IMR-90 (cell line): ENCODE measurements at regions not wholly inside any gene's neighbourhood (a gene's known extent, or its start where the extent isn't known, plus 50 kb on each side); places are given as distances from the start of the nearest gene placed in this dataset.

ENCODE experiments used
- ATAC-seq: fragments of 200-7000 bp; cut with Tn5 transposase; 2 replicates; pipeline ENCODE4 v1.9.1; 2020; ENCODE audit warnings: low read depth, mild to moderate bottlenecking, moderate library complexity
- BruUV-seq: library from RNA; stranded (reverse); fragments of 400-500 nt; replicated peaks from 2 replicates; lab custom pipeline; 2021; lab: Mats Ljungman, UMichigan
- CTCF ChIA-PET: fragments of 300-600 bp; formaldehyde crosslinking; extraction: SDS; loops from one replicate; lab custom pipeline; 2021; ENCODE audit warnings: antibody characterized with exemption; lab: Yijun Ruan, JAX
- POLR2A ChIA-PET: fragments of 300-600 bp; sonication (Branson Sonifier 250); formaldehyde crosslinking; loops from one replicate; lab custom pipeline; 2022; ENCODE audit warnings: antibody characterized with exemption; ENCODE audit not compliant: unreplicated experiment; lab: Charles Lee
- DNase-seq: peaks from one replicate; pipeline ENCODE4 v3.0.0; 2013
- H2AFZ ChIP-seq: replicated peaks from 2 replicates; pipeline ENCODE3; 2013; ENCODE audit warnings: low read length, mild to moderate bottlenecking; ENCODE audit not compliant: poor library complexity
- H2AK5ac ChIP-seq: 2 replicates; pipeline ENCODE4 v1.6.1; 2013; ENCODE audit warnings: low read depth, low read length, inconsistent platforms
- H2AK9ac ChIP-seq: replicated peaks from 2 replicates; pipeline ENCODE3; 2013; ENCODE audit warnings: mild to moderate bottlenecking, low read depth, low read length, moderate library complexity; ENCODE audit not compliant: poor library complexity
- H2BK120ac ChIP-seq: 2 replicates; pipeline ENCODE4 v1.6.1; 2013; ENCODE audit warnings: low read depth, low read length, inconsistent platforms
- H2BK15ac ChIP-seq: 3 replicates; pipeline ENCODE4 v1.6.1; 2013; ENCODE audit warnings: low read depth, low read length, inconsistent platforms
- H2BK20ac ChIP-seq: 2 replicates; pipeline ENCODE4 v1.6.1; 2013; ENCODE audit warnings: low read depth, mild to moderate bottlenecking, inconsistent platforms, low read length, moderate library complexity
- H2BK5ac ChIP-seq: 2 replicates; pipeline ENCODE4 v1.6.1; 2013; ENCODE audit warnings: mild to moderate bottlenecking, low read depth, low read length, inconsistent platforms; ENCODE audit not compliant: poor library complexity, severe bottlenecking
- H3K14ac ChIP-seq: replicated peaks from 2 replicates; pipeline ENCODE4 v1.6.1; 2013; ENCODE audit warnings: low read depth, low read length, inconsistent platforms
- H3K18ac ChIP-seq: 2 replicates; pipeline ENCODE4 v1.6.1; 2013; ENCODE audit warnings: low read depth, low read length, control low read depth
- H3K23ac ChIP-seq: 2 replicates; pipeline ENCODE4 v1.6.1; 2013; ENCODE audit warnings: low read depth, low read length, inconsistent platforms
- H3K27ac ChIP-seq: 2 replicates; pipeline ENCODE4 v1.5.1; 2013; ENCODE audit warnings: mild to moderate bottlenecking, control low read depth, low read length; ENCODE audit not compliant: insufficient read depth
- H3K27me3 ChIP-seq: 2 replicates; pipeline ENCODE4 v1.6.1; 2013; ENCODE audit warnings: low read length; ENCODE audit not compliant: control insufficient read depth, insufficient read depth
- H3K36me3 ChIP-seq: 2 replicates; pipeline ENCODE4 v1.6.1; 2013; ENCODE audit warnings: low read length, mixed read lengths; ENCODE audit not compliant: control insufficient read depth, insufficient read depth
- H3K4ac ChIP-seq: 2 replicates; pipeline ENCODE4 v1.6.1; 2013; ENCODE audit warnings: low read depth, low read length, inconsistent platforms
- H3K4me1 ChIP-seq: 2 replicates; pipeline ENCODE4 v1.6.1; 2013; ENCODE audit warnings: low read length, mixed read lengths; ENCODE audit not compliant: control insufficient read depth, insufficient read depth
- H3K4me2 ChIP-seq: 2 replicates; pipeline ENCODE4 v1.6.1; 2013; ENCODE audit warnings: low read depth, mild to moderate bottlenecking, control low read depth, low read length, moderate library complexity
- H3K4me3 ChIP-seq: 2 replicates; pipeline ENCODE4 v1.5.1; 2013; ENCODE audit warnings: low read depth, mild to moderate bottlenecking, control low read depth, low read length, moderate library complexity; ENCODE audit not compliant: insufficient read depth
- H3K56ac ChIP-seq: 2 replicates; pipeline ENCODE4 v1.6.1; 2013; ENCODE audit warnings: low read length, inconsistent platforms; ENCODE audit not compliant: insufficient read depth; ENCODE audit errors: extremely low read depth
- H3K79me1 ChIP-seq, 2 experiments: 2 replicates each; pipeline ENCODE4 v1.6.1; 2013; ENCODE audit warnings: low read length in 2 of 2, inconsistent platforms in 1 of 2, low read depth in 1 of 2
- H3K9ac ChIP-seq: 2 replicates; pipeline ENCODE4 v1.6.1; 2013; ENCODE audit warnings: low read depth, low read length, control low read depth
- H3K9me1 ChIP-seq: 2 replicates; pipeline ENCODE4 v1.6.1; 2013; ENCODE audit warnings: low read length, inconsistent platforms; ENCODE audit not compliant: insufficient read depth
- H3K9me3 ChIP-seq: 2 replicates; pipeline ENCODE4 v1.6.1; 2013; ENCODE audit warnings: low read length; ENCODE audit not compliant: control insufficient read depth, insufficient read depth
- H4K20me1 ChIP-seq: 2 replicates; pipeline ENCODE4 v1.6.1; 2013; ENCODE audit warnings: low read length, inconsistent platforms; ENCODE audit not compliant: insufficient read depth
- H4K5ac ChIP-seq: 2 replicates; pipeline ENCODE4 v1.6.1; 2013; ENCODE audit warnings: mild to moderate bottlenecking, low read depth, low read length, control low read depth
- H4K8ac ChIP-seq, 2 experiments: 2 replicates each; pipeline ENCODE4 v1.6.1; 2013; ENCODE audit warnings: low read depth in 2 of 2, low read length in 2 of 2, control low read depth in 1 of 2, inconsistent platforms in 1 of 2
- H4K91ac ChIP-seq: 2 replicates; pipeline ENCODE4 v1.6.1; 2013; ENCODE audit warnings: low read depth, low read length, inconsistent platforms; ENCODE audit not compliant: insufficient read depth
- BHLHE40 ChIP-seq: fragments of 150-350 bp; IDR thresholded peaks from 2 replicates; pipeline ENCODE4 v1.6.1; 2016; ENCODE audit warnings: mild to moderate bottlenecking, low read depth, low read length
- CEBPB ChIP-seq: IDR thresholded peaks from 2 replicates; pipeline ENCODE4 v1.6.1; 2012; ENCODE audit warnings: low read depth, low read length, improper control_type of control experiment
- CHD1 ChIP-seq: IDR thresholded peaks from 2 replicates; pipeline ENCODE4 v1.6.1; 2012; ENCODE audit warnings: low read depth, low read length, improper control_type of control experiment
- CTCF ChIP-seq: conservative IDR thresholded peaks from 2 replicates; pipeline ENCODE4 v1.5.1; 2012; ENCODE audit warnings: mild to moderate bottlenecking, low read depth, low read length, improper control_type of control experiment
- ELK1 ChIP-seq: fragments of 150-350 bp; IDR thresholded peaks from 2 replicates; pipeline ENCODE4 v1.6.1; 2016; ENCODE audit warnings: low read depth, mild to moderate bottlenecking, low read length, moderate library complexity, borderline replicate concordance
- FOS ChIP-seq: fragments of 150-350 bp; IDR thresholded peaks from 2 replicates; pipeline ENCODE4 v1.6.1; 2016; ENCODE audit warnings: low read depth, low read length
- MAFK ChIP-seq: IDR thresholded peaks from 2 replicates; pipeline ENCODE4 v1.6.1; 2012; ENCODE audit warnings: low read depth, low read length, improper control_type of control experiment
- MAZ ChIP-seq: IDR thresholded peaks from 2 replicates; pipeline ENCODE4 v1.6.1; 2012; ENCODE audit warnings: low read depth, mild to moderate bottlenecking, low read length, improper control_type of control experiment, moderate library complexity, borderline replicate concordance
- MXI1 ChIP-seq: IDR thresholded peaks from 2 replicates; pipeline ENCODE4 v1.6.1; 2012; ENCODE audit warnings: low read depth, mild to moderate bottlenecking, low read length, moderate library complexity, borderline replicate concordance
- NFE2L2 ChIP-seq: fragments of 150-350 bp; IDR thresholded peaks from 2 replicates; pipeline ENCODE4 v1.6.1; 2016; ENCODE audit warnings: low read depth, mild to moderate bottlenecking, low read length
- POLR2A ChIP-seq: IDR thresholded peaks from 2 replicates; pipeline ENCODE4 v1.6.1; 2012; ENCODE audit warnings: mild to moderate bottlenecking, low read depth, low read length
- RAD21 ChIP-seq: IDR thresholded peaks from 2 replicates; pipeline ENCODE4 v1.6.1; 2012; ENCODE audit warnings: low read length, improper control_type of control experiment
- RCOR1 ChIP-seq: IDR thresholded peaks from 2 replicates; pipeline ENCODE4 v1.6.1; 2012; ENCODE audit warnings: mild to moderate bottlenecking, low read length, improper control_type of control experiment; ENCODE audit not compliant: insufficient replicate concordance
- RFX5 ChIP-seq: IDR thresholded peaks from 2 replicates; pipeline ENCODE4 v1.8.0; 2012; ENCODE audit warnings: low read depth, mild to moderate bottlenecking, low read length, moderate library complexity
- SMC3 ChIP-seq: fragments of 150-350 bp; IDR thresholded peaks from 2 replicates; pipeline ENCODE4 v1.6.1; 2016; ENCODE audit warnings: low read depth, mild to moderate bottlenecking, antibody characterized with exemption, low read length, moderate library complexity
- USF2 ChIP-seq: fragments of 150-350 bp; IDR thresholded peaks from 2 replicates; pipeline ENCODE4 v1.6.1; 2017; ENCODE audit warnings: mild to moderate bottlenecking, antibody characterized with exemption, low read length, low read depth
- WGBS, 2 experiments: methylation state at CpG; one replicate each; pipeline versions ENCODE4 v1.1.5 to v1.1.7; 2013; ENCODE audit warnings: missing lambda C conversion rate in 2 of 2; ENCODE audit not compliant: insufficient read length in 1 of 2; ENCODE audit errors: extremely low coverage in 2 of 2; 5-methylcytosine and 5-hydroxymethylcytosine counted together
- dilution Hi-C: fragments of 300-500 bp; cut with HindIII; formaldehyde crosslinking; loops from one replicate; pipeline ENCODE4 v1.14.3; 2018; ENCODE audit warnings: low sequenced_read_pairs; ENCODE audit not compliant: unreplicated experiment
- in situ Hi-C: fragments of 300-500 bp; cut with MboI; formaldehyde crosslinking; loops from 3 replicates; pipeline ENCODE4 v1.14.3; 2019; ENCODE audit warnings: low sequenced_read_pairs, inconsistent platforms, mixed read lengths
- intact Hi-C: fragments of 100-400 bp; cut with micrococcal nuclease; formaldehyde crosslinking; loops from 2 replicates; pipeline ENCODE4 v1.10.0; 2022

GRCh38 chr7:97470726-97471125, 261.2 kb upstream of the TAC1 start:
- H3K9me3 ChIP-seq: peaks cover 6% of the 10 kb centered on the region; the same call in 1 of the 2 replicates
- no peaks in the 10 kb centered on the region for H3K4me1 ChIP-seq
- POLR2A ChIA-PET: no interaction called here
- no peak overlapping the region for H2BK20ac ChIP-seq
- no peak overlapping the region for H2BK15ac ChIP-seq
- no peak overlapping the region for H3K4ac ChIP-seq
- H3K27me3 ChIP-seq: no peaks in the 10 kb centered on the region
- H4K5ac ChIP-seq: no peak overlapping the region
- H3K36me3 ChIP-seq: no peaks in the 10 kb centered on the region
- H3K4me3 ChIP-seq: no peak overlapping the region
- no peak overlapping the region for H2AFZ ChIP-seq
- no peak for ATAC-seq
- no peak overlapping the region for H2AK9ac ChIP-seq
- H4K20me1 ChIP-seq: no peaks in the 10 kb centered on the region
- H3K56ac ChIP-seq: no peak overlapping the region
- H3K79me1 ChIP-seq: no peaks in the 10 kb centered on the region
- no peaks in the 10 kb centered on the region for H3K9me1 ChIP-seq
- CTCF ChIA-PET: no interaction called here
- H2BK120ac ChIP-seq: no peak overlapping the region
- intact Hi-C loops: no loop called here
- dilution Hi-C loops: no loop called here
- no peak overlapping the region for H3K4me2 ChIP-seq
- no peak overlapping the region for H4K8ac ChIP-seq
- H2AK5ac ChIP-seq: no peak overlapping the region
- H4K91ac ChIP-seq: no peak overlapping the region
- no peak overlapping the region for H3K18ac ChIP-seq
- H3K27ac ChIP-seq: no peak overlapping the region
- H3K14ac ChIP-seq: no peak overlapping the region
- TF ChIP-seq MAFK (no peak), RCOR1 (no peak), NFE2L2 (no peak), ELK1 (no peak), CEBPB (no peak), RFX5 (no peak), BHLHE40 (no peak), CHD1 (no peak), POLR2A (no peak), FOS (no peak), MAZ (no peak), CTCF (no peak), MXI1 (no peak), RAD21 (no peak), USF2 (no peak), SMC3 (no peak)
- H2BK5ac ChIP-seq: no peak overlapping the region
- no TSS peak for BruUV-seq
- DNase-seq: no peak
- in situ Hi-C loops: no loop called here
- H3K9ac ChIP-seq: no peak overlapping the region
- no peak overlapping the region for H3K23ac ChIP-seq
- WGBS, 2 experiments: no CpG with 5 or more reads among the region's 5 CpGs
